Skin of body (tissue), 1 donor: ENCODE measurements at regions not wholly inside any gene's neighbourhood (a gene's known extent, or its start where the extent isn't known, plus 50 kb on each side); places are given as distances from the start of the nearest gene placed in this dataset.

Experiments used
- DNase-seq: peaks from one replicate; lab custom pipeline; 2025; lab: John Stamatoyannopoulos, UW

GRCh38 chr20:22431419-22431818 lies 153.0 kb downstream of the FOXA2 start:
- no peak for DNase-seq

- no peak for DNase-seq
Measured at GRCh38 chr20:22430746-22431168, 153.6 kb downstream of the FOXA2 start.

- DNase-seq = no peak
Measured at GRCh38 chr20:22430154-22430745, 154.1 kb downstream of the FOXA2 start.

- DNase-seq = no peak
Measured at GRCh38 chr20:22429175-22430153, 154.9 kb downstream of the FOXA2 start.

GRCh38 chr20:22428051-22428450 lies 156.3 kb downstream of the FOXA2 start:
- DNase-seq = no peak

- no peak for DNase-seq
Measured at GRCh38 chr20:22426772-22427171, 157.6 kb downstream of the FOXA2 start.

GRCh38 chr20:22425344-22426295 lies 158.8 kb downstream of the FOXA2 start:
- no peak for DNase-seq

- DNase-seq = no peak
Measured at GRCh38 chr20:22423190-22423832, 161.1 kb downstream of the FOXA2 start.

GRCh38 chr20:22420116-22420598 lies 164.2 kb downstream of the FOXA2 start:
- no peak for DNase-seq

- no peak for DNase-seq
Measured at GRCh38 chr20:22418738-22419137, 165.6 kb downstream of the FOXA2 start.

- DNase-seq = peak; percentile 84
Measured at GRCh38 chr20:22414305-22414742, 170.0 kb downstream of the FOXA2 start.

GRCh38 chr20:22412977-22413868 lies 171.1 kb downstream of the FOXA2 start:
- DNase-seq = no peak

- DNase-seq = no peak
Measured at GRCh38 chr20:22411627-22412450, 172.5 kb downstream of the FOXA2 start.

- DNase-seq = no peak
Measured at GRCh38 chr20:22411286-22411626, 173.1 kb downstream of the FOXA2 start.

GRCh38 chr20:22410556-22411130 lies 173.7 kb downstream of the FOXA2 start:
- DNase-seq = no peak

GRCh38 chr20:22408521-22409402 lies 175.6 kb downstream of the FOXA2 start:
- DNase-seq = no peak
